Jurkat, Clone E6-1 (cell line): ENCODE measurements at regions not wholly inside any gene's neighbourhood (a gene's known extent, or its start where the extent isn't known, plus 50 kb on each side); places are given as distances from the start of the nearest gene placed in this dataset.
"Not testable (repeated sequence)": the region's sequence is repeated elsewhere in the genome, so short reads cannot be mapped to it uniquely, and the experiment has no call there.

ENCODE experiments used
- DNase-seq: peaks from one replicate; pipeline ENCODE4 v3.0.0-alpha.2; 2011; ENCODE audit warnings: low read depth, low spot score
- H3K4me3 ChIP-seq: 2 replicates; pipeline ENCODE4 v1.5.1; 2011; ENCODE audit warnings: mild to moderate bottlenecking, low read length, control low read depth, moderate library complexity

- no peak overlapping the region for H3K4me3 ChIP-seq
- DNase-seq = no peak
Observed at GRCh38 chr6:81633391-81633790, 119.1 kb downstream of the TENT5A start.

GRCh38 chr6:81630719-81631118, 121.8 kb downstream of the TENT5A start:
- no peak overlapping the region for H3K4me3 ChIP-seq
- no peak for DNase-seq

GRCh38 chr6:81625216-81625615, 127.3 kb downstream of the TENT5A start:
- no peak for DNase-seq
- no peak overlapping the region for H3K4me3 ChIP-seq

- DNase-seq = no peak
- no peak overlapping the region for H3K4me3 ChIP-seq
Observed at GRCh38 chr6:81624453-81624852, 128.0 kb downstream of the TENT5A start.

- H3K4me3 ChIP-seq = no peak overlapping the region
- no peak for DNase-seq
Observed at GRCh38 chr6:81623106-81623759, 129.2 kb downstream of the TENT5A start.

GRCh38 chr6:81621816-81622395, 130.6 kb downstream of the TENT5A start:
- H3K4me3 ChIP-seq = no peak overlapping the region
- DNase-seq = no peak

GRCh38 chr6:81614292-81614691, 138.2 kb downstream of the TENT5A start:
- no peak overlapping the region for H3K4me3 ChIP-seq
- DNase-seq = no peak

- no peak for DNase-seq
- no peak overlapping the region for H3K4me3 ChIP-seq
Observed at GRCh38 chr6:81613606-81614005, 138.9 kb downstream of the TENT5A start.

GRCh38 chr6:81612136-81612535, 140.3 kb downstream of the TENT5A start:
- no peak for DNase-seq

GRCh38 chr6:81609736-81610135, 142.7 kb downstream of the TENT5A start:
- no peak overlapping the region for H3K4me3 ChIP-seq
- DNase-seq = no peak

More at GRCh38 chr6:81612136-81612535, 140.3 kb downstream of the TENT5A start:
- no peak overlapping the region for H3K4me3 ChIP-seq

GRCh38 chr6:81608776-81609175, 143.7 kb downstream of the TENT5A start:
- no peak overlapping the region for H3K4me3 ChIP-seq
- no peak for DNase-seq

GRCh38 chr6:81606965-81607381, 145.5 kb downstream of the TENT5A start:
- no peak for DNase-seq
- H3K4me3 ChIP-seq = no peak overlapping the region

GRCh38 chr6:81605526-81605925, 147.0 kb downstream of the TENT5A start:
- no peak overlapping the region for H3K4me3 ChIP-seq
- no peak for DNase-seq

- DNase-seq = no peak
- H3K4me3 ChIP-seq = no peak overlapping the region
Observed at GRCh38 chr6:81601918-81602317, 150.6 kb downstream of the TENT5A start.

- not testable (repeated sequence) for H3K4me3 ChIP-seq
Observed at GRCh38 chr6:81600488-81600887, 152.0 kb downstream of the TENT5A start.

GRCh38 chr6:81594501-81594900, 158.0 kb downstream of the TENT5A start:
- DNase-seq = no peak
- H3K4me3 ChIP-seq = no peak overlapping the region

More at GRCh38 chr6:81600488-81600887, 152.0 kb downstream of the TENT5A start:
- DNase-seq = not testable (repeated sequence)

- no peak for DNase-seq
Observed at GRCh38 chr6:81590314-81590691, 162.2 kb downstream of the TENT5A start.

GRCh38 chr6:81589465-81590313, 162.8 kb downstream of the TENT5A start:
- H3K4me3 ChIP-seq = no peak overlapping the region
- no peak for DNase-seq

More at GRCh38 chr6:81590314-81590691, 162.2 kb downstream of the TENT5A start:
- H3K4me3 ChIP-seq = no peak overlapping the region

GRCh38 chr6:81585686-81586085, 166.8 kb downstream of the TENT5A start:
- not testable (repeated sequence) for H3K4me3 ChIP-seq, DNase-seq

- DNase-seq, H3K4me3 ChIP-seq: not testable (repeated sequence)
Observed at GRCh38 chr6:81584156-81584555, 168.3 kb downstream of the TENT5A start.
